Activated T-helper 2 cell treated with anti-CD3 and anti-CD28 coated beads, Interferon-gamma antibody, Interleukin-2, Interleukin-4, amounts not matched to agents 10 μg/mL and 5 μg/mL and 100 μg/mL, durations not matched to agents 14 hours and 24 hours and 36 hours (primary cell): ENCODE measurements at regions not wholly inside any gene's neighbourhood (a gene's known extent, or its start where the extent isn't known, plus 50 kb on each side); places are given as distances from the start of the nearest gene placed in this dataset.
"Not testable (repeated sequence)": the region's sequence is repeated elsewhere in the genome, so short reads cannot be mapped to it uniquely, and the experiment has no call there.

Source experiments
- DNase-seq: peaks from one replicate; pipeline ENCODE4 v3.0.0; 2021; ENCODE audit warnings: low spot score
- H3K27ac Mint-ChIP-seq: one replicate; pipeline ENCODE4 v1.8.0; 2021; ENCODE audit warnings: mixed read lengths
- H3K27me3 Mint-ChIP-seq: one replicate; pipeline ENCODE4 v1.8.0; 2021; ENCODE audit warnings: low read depth, mixed read lengths
- H3K36me3 Mint-ChIP-seq: one replicate; pipeline ENCODE4 v1.8.0; 2021; ENCODE audit warnings: low read depth, mixed read lengths
- H3K4me1 Mint-ChIP-seq: one replicate; pipeline ENCODE4 v1.8.0; 2021; ENCODE audit warnings: low read depth, mixed read lengths
- H3K4me3 Mint-ChIP-seq: one replicate; pipeline ENCODE4 v1.8.0; 2021; ENCODE audit warnings: low read depth, mild to moderate bottlenecking, moderate library complexity, mixed read lengths
- H3K9me3 Mint-ChIP-seq: one replicate; pipeline ENCODE4 v1.8.0; 2021; ENCODE audit warnings: mixed read lengths
- intact Hi-C: fragments of 100-400 bp; cut with micrococcal nuclease; formaldehyde crosslinking; loops from one replicate; pipeline ENCODE4 v1.15.1; 2023

- no peak for DNase-seq
- peaks cover 22% of the 10 kb centered on the region for H3K9me3 Mint-ChIP-seq
- H3K27ac Mint-ChIP-seq, result no peak overlapping the region
- H3K27me3 Mint-ChIP-seq, result peaks cover 5% of the 10 kb centered on the region
- no peaks in the 10 kb centered on the region for H3K36me3 Mint-ChIP-seq
- H3K4me3 Mint-ChIP-seq, result no peak overlapping the region
- H3K4me1 Mint-ChIP-seq, result peaks cover 7% of the 10 kb centered on the region
- intact Hi-C loops, result no loop called here
Observed at GRCh38 chr3:59499000-59499399, 449.2 kb upstream of the CFAP20DC start.

GRCh38 chr3:59496250-59496649, 446.4 kb upstream of the CFAP20DC start:
- peaks cover 14% of the 10 kb centered on the region for H3K9me3 Mint-ChIP-seq
- no peaks in the 10 kb centered on the region for H3K36me3 Mint-ChIP-seq
- no peak overlapping the region for H3K4me3 Mint-ChIP-seq
- no peak overlapping the region for H3K27ac Mint-ChIP-seq
- no peak for DNase-seq
- intact Hi-C loops, result no loop called here
- peaks cover 5% of the 10 kb centered on the region for H3K27me3 Mint-ChIP-seq
- no peaks in the 10 kb centered on the region for H3K4me1 Mint-ChIP-seq

- H3K4me3 Mint-ChIP-seq, DNase-seq, H3K27me3 Mint-ChIP-seq, H3K27ac Mint-ChIP-seq, intact Hi-C loops, H3K36me3 Mint-ChIP-seq, H3K4me1 Mint-ChIP-seq: not testable (repeated sequence)
- peaks cover 14% of the 10 kb centered on the region for H3K9me3 Mint-ChIP-seq
Observed at GRCh38 chr3:59494969-59495368, 445.1 kb upstream of the CFAP20DC start.

GRCh38 chr3:59486520-59486919, 436.7 kb upstream of the CFAP20DC start:
- Mint-ChIP-seq H3K9me3 (no peaks in the 10 kb centered on the region), H3K36me3 (no peaks in the 10 kb centered on the region), H3K27me3 (no peaks in the 10 kb centered on the region), H3K4me1 (peaks cover 19% of the 10 kb centered on the region), H3K27ac (no peak overlapping the region), H3K4me3 (no peak overlapping the region)
- intact Hi-C loops, result loop anchor here (10.0 kb wide), 1 partner anchor 172 kb away; no protein-coding TSS in a partner anchor
- no peak for DNase-seq

- Mint-ChIP-seq H3K4me1 (peaks cover 37% of the 10 kb centered on the region), H3K36me3 (no peaks in the 10 kb centered on the region), H3K27me3 (no peaks in the 10 kb centered on the region), H3K4me3 (no peak overlapping the region), H3K9me3 (no peaks in the 10 kb centered on the region), H3K27ac (no peak overlapping the region)
- DNase-seq, result no peak
- intact Hi-C loops, result loop anchor here (5.0 to 10.0 kb wide), 2 partner anchors 44 to 168 kb away; no protein-coding TSS in a partner anchor
Observed at GRCh38 chr3:59483191-59483590, 433.4 kb upstream of the CFAP20DC start.

GRCh38 chr3:59482684-59483083, 432.9 kb upstream of the CFAP20DC start:
- no peak overlapping the region for H3K4me3 Mint-ChIP-seq
- no peaks in the 10 kb centered on the region for H3K27me3 Mint-ChIP-seq
- H3K4me1 Mint-ChIP-seq, result peaks cover 32% of the 10 kb centered on the region
- H3K36me3 Mint-ChIP-seq, result no peaks in the 10 kb centered on the region
- no peaks in the 10 kb centered on the region for H3K9me3 Mint-ChIP-seq
- intact Hi-C loops, result loop anchor here (5.0 to 10.0 kb wide), 2 partner anchors 45 to 168 kb away; no protein-coding TSS in a partner anchor
- no peak for DNase-seq
- no peak overlapping the region for H3K27ac Mint-ChIP-seq

- Mint-ChIP-seq H3K36me3 (no peaks in the 10 kb centered on the region), H3K27ac (no peak overlapping the region), H3K4me1 (peaks cover 27% of the 10 kb centered on the region), H3K27me3 (no peaks in the 10 kb centered on the region), H3K4me3 (no peak overlapping the region), H3K9me3 (no peaks in the 10 kb centered on the region)
- DNase-seq, result no peak
- intact Hi-C loops, result loop anchor here (2.0 to 10.0 kb wide), 5 partner anchors 31 to 167 kb away; no protein-coding TSS in a partner anchor
Observed at GRCh38 chr3:59481776-59482400, 432.1 kb upstream of the CFAP20DC start.

GRCh38 chr3:59480486-59480995, 430.7 kb upstream of the CFAP20DC start:
- peaks cover 24% of the 10 kb centered on the region for H3K4me1 Mint-ChIP-seq
- intact Hi-C loops, result loop anchor here (1.0 to 10.0 kb wide), 6 partner anchors 10 to 166 kb away; no protein-coding TSS in a partner anchor
- peak overlapping the region; percentile 54 for H3K4me3 Mint-ChIP-seq
- peak overlapping the region; percentile 78 for H3K27ac Mint-ChIP-seq
- no peak for DNase-seq
- H3K27me3 Mint-ChIP-seq, result no peaks in the 10 kb centered on the region
- no peaks in the 10 kb centered on the region for H3K36me3 Mint-ChIP-seq
- H3K9me3 Mint-ChIP-seq, result no peaks in the 10 kb centered on the region

GRCh38 chr3:59473636-59474035, 423.8 kb upstream of the CFAP20DC start:
- peaks cover 27% of the 10 kb centered on the region for H3K9me3 Mint-ChIP-seq
- H3K27ac Mint-ChIP-seq, result no peak overlapping the region
- H3K4me3 Mint-ChIP-seq, result no peak overlapping the region
- H3K27me3 Mint-ChIP-seq, result no peaks in the 10 kb centered on the region
- intact Hi-C loops, result no loop called here
- H3K36me3 Mint-ChIP-seq, result peaks cover 28% of the 10 kb centered on the region
- peaks cover 41% of the 10 kb centered on the region for H3K4me1 Mint-ChIP-seq
- DNase-seq, result no peak

- H3K36me3 Mint-ChIP-seq, result peaks cover 28% of the 10 kb centered on the region
- H3K27me3 Mint-ChIP-seq, result no peaks in the 10 kb centered on the region
- H3K4me3 Mint-ChIP-seq, result no peak overlapping the region
- peaks cover 36% of the 10 kb centered on the region for H3K9me3 Mint-ChIP-seq
- H3K27ac Mint-ChIP-seq, result no peak overlapping the region
- intact Hi-C loops, result no loop called here
- DNase-seq, result no peak
- peaks cover 43% of the 10 kb centered on the region for H3K4me1 Mint-ChIP-seq
Observed at GRCh38 chr3:59472541-59472940, 422.7 kb upstream of the CFAP20DC start.

- H3K4me1 Mint-ChIP-seq, result peaks cover 43% of the 10 kb centered on the region
- peaks cover 36% of the 10 kb centered on the region for H3K9me3 Mint-ChIP-seq
- DNase-seq, result peak; percentile 23
- intact Hi-C loops, result loop anchor here (1.0 to 2.0 kb wide), 4 partner anchors 10 to 26 kb away; no protein-coding TSS in a partner anchor
- H3K27me3 Mint-ChIP-seq, result no peaks in the 10 kb centered on the region
- peak overlapping the region; percentile 40 for H3K27ac Mint-ChIP-seq
- no peak overlapping the region for H3K4me3 Mint-ChIP-seq
- peaks cover 28% of the 10 kb centered on the region for H3K36me3 Mint-ChIP-seq
Observed at GRCh38 chr3:59469948-59470723, 420.3 kb upstream of the CFAP20DC start.

GRCh38 chr3:59467476-59467875, 417.7 kb upstream of the CFAP20DC start:
- H3K4me1 Mint-ChIP-seq, result peaks cover 29% of the 10 kb centered on the region
- peaks cover 34% of the 10 kb centered on the region for H3K9me3 Mint-ChIP-seq
- H3K27ac Mint-ChIP-seq, result no peak overlapping the region
- H3K27me3 Mint-ChIP-seq, result no peaks in the 10 kb centered on the region
- peaks cover 25% of the 10 kb centered on the region for H3K36me3 Mint-ChIP-seq
- DNase-seq, result no peak
- intact Hi-C loops, result no loop called here
- no peak overlapping the region for H3K4me3 Mint-ChIP-seq

GRCh38 chr3:59464187-59464586, 414.4 kb upstream of the CFAP20DC start:
- H3K27me3 Mint-ChIP-seq, result no peaks in the 10 kb centered on the region
- H3K36me3 Mint-ChIP-seq, result peaks cover 19% of the 10 kb centered on the region
- intact Hi-C loops, result no loop called here
- H3K27ac Mint-ChIP-seq, result no peak overlapping the region
- peaks cover 7% of the 10 kb centered on the region for H3K4me1 Mint-ChIP-seq
- no peak for DNase-seq
- no peak overlapping the region for H3K4me3 Mint-ChIP-seq
- peaks cover 33% of the 10 kb centered on the region for H3K9me3 Mint-ChIP-seq
